SK-N-SH treated with all-trans-retinoic acid at 6 μM for 48 hours (cell line): ENCODE measurements at regions not wholly inside any gene's neighbourhood (a gene's known extent, or its start where the extent isn't known, plus 50 kb on each side); places are given as distances from the start of the nearest gene placed in this dataset.

Experiments used
- CSDC2 ChIP-seq: fragments of 250-450 bp; sonication (Bioruptor Pico); IDR thresholded peaks from 2 replicates; pipeline ENCODE4 v1.5.0; 2020; ENCODE audit warnings: mild to moderate bottlenecking, moderate library complexity
- ISL1 ChIP-seq: fragments of 250-450 bp; sonication (Bioruptor Pico); IDR thresholded peaks from 2 replicates; pipeline ENCODE4 v2.1.2; 2022; ENCODE audit warnings: mild to moderate bottlenecking, moderate library complexity
- TCF4 ChIP-seq: fragments of 250-450 bp; sonication (Bioruptor Pico); IDR thresholded peaks from 2 replicates; pipeline ENCODE4 v1.8.0; 2021; ENCODE audit warnings: mild to moderate bottlenecking, moderate library complexity, borderline replicate concordance
- TOX ChIP-seq: fragments of 250-450 bp; sonication (Bioruptor Pico); IDR thresholded peaks from 2 replicates; pipeline ENCODE4 v1.8.0; 2021; ENCODE audit warnings: mild to moderate bottlenecking, moderate library complexity, borderline replicate concordance
- ZFP3 ChIP-seq: fragments of 250-450 bp; sonication (Bioruptor Pico); IDR thresholded peaks from 2 replicates; pipeline ENCODE4 v1.5.0; 2020; ENCODE audit warnings: mild to moderate bottlenecking, moderate library complexity
- ZNF8 ChIP-seq: fragments of 450-650 bp; formaldehyde crosslinking; IDR thresholded peaks from 2 replicates; pipeline ENCODE4 v1.5.0; 2020; ENCODE audit warnings: mild to moderate bottlenecking, moderate library complexity
- TF ChIP-seq, protein P1 (sequence below): fragments of 250-450 bp; sonication (Bioruptor Pico); IDR thresholded peaks from 2 replicates; pipeline ENCODE4 v1.8.0; 2020; ENCODE audit warnings: mild to moderate bottlenecking, moderate library complexity, borderline replicate concordance
- TF ChIP-seq, protein P2 (sequence below): fragments of 250-450 bp; sonication (Bioruptor Pico); IDR thresholded peaks from 2 replicates; pipeline ENCODE4 v1.5.1; 2020; ENCODE audit warnings: low read depth, mild to moderate bottlenecking, moderate library complexity

DNA sequence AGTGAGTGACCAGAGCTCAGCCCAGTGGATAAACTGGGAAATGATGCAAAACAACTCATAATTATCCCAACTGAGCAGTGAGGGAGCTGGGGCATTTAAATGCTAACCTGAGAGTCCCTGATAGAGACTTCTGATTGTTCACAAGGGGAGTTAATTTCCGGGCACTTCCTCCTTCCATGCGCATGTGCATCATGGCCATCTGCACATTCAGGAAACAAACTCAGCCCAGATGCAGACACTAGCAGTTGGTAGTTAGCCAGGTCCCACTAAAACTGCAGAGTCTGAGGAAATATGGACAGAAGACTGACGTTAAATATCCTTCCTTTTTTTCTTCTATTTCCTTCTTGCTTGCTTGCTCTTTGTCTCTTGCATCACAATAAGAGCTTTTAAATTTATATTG lies 852.1 kb upstream of the LRRC4C start:
- no peak for TF ChIP-seq TCF4 (CRISPR knock-in tag)
- no peak for TF ChIP-seq ISL1 (CRISPR knock-in tag)
- TF ChIP-seq CSDC2 (CRISPR knock-in tag) = no peak
- TF ChIP-seq ZNF8 (CRISPR knock-in tag) = no peak
- TF ChIP-seq, protein P1, sequence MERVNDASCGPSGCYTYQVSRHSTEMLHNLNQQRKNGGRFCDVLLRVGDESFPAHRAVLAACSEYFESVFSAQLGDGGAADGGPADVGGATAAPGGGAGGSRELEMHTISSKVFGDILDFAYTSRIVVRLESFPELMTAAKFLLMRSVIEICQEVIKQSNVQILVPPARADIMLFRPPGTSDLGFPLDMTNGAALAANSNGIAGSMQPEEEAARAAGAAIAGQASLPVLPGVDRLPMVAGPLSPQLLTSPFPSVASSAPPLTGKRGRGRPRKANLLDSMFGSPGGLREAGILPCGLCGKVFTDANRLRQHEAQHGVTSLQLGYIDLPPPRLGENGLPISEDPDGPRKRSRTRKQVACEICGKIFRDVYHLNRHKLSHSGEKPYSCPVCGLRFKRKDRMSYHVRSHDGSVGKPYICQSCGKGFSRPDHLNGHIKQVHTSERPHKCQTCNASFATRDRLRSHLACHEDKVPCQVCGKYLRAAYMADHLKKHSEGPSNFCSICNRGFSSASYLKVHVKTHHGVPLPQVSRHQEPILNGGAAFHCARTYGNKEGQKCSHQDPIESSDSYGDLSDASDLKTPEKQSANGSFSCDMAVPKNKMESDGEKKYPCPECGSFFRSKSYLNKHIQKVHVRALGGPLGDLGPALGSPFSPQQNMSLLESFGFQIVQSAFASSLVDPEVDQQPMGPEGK = no peak
- no peak for TF ChIP-seq TOX
- TF ChIP-seq ZFP3 = no peak
- TF ChIP-seq, protein P2, sequence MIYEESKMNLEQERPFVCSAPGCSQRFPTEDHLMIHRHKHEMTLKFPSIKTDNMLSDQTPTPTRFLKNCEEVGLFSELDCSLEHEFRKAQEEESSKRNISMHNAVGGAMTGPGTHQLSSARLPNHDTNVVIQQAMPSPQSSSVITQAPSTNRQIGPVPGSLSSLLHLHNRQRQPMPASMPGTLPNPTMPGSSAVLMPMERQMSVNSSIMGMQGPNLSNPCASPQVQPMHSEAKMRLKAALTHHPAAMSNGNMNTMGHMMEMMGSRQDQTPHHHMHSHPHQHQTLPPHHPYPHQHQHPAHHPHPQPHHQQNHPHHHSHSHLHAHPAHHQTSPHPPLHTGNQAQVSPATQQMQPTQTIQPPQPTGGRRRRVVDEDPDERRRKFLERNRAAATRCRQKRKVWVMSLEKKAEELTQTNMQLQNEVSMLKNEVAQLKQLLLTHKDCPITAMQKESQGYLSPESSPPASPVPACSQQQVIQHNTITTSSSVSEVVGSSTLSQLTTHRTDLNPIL = no peak
